ENCODE measurements at regions not wholly inside any gene's neighbourhood (a gene's known extent, or its start where the extent isn't known, plus 50 kb on each side); places are given as distances from the start of the nearest gene placed in this dataset.

GRCh38 chr1:222454782-222455181 is 93.1 kb downstream of the HHIPL2 start (continued):
- TF ChIP-seq, protein P1, sequence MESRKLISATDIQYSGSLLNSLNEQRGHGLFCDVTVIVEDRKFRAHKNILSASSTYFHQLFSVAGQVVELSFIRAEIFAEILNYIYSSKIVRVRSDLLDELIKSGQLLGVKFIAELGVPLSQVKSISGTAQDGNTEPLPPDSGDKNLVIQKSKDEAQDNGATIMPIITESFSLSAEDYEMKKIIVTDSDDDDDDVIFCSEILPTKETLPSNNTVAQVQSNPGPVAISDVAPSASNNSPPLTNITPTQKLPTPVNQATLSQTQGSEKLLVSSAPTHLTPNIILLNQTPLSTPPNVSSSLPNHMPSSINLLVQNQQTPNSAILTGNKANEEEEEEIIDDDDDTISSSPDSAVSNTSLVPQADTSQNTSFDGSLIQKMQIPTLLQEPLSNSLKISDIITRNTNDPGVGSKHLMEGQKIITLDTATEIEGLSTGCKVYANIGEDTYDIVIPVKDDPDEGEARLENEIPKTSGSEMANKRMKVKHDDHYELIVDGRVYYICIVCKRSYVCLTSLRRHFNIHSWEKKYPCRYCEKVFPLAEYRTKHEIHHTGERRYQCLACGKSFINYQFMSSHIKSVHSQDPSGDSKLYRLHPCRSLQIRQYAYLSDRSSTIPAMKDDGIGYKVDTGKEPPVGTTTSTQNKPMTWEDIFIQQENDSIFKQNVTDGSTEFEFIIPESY (IDR thresholded peaks at IDR 0.05; ENCODE audit: extremely low read depth, insufficient replicate concordance, low read length), result no peak

DNA sequence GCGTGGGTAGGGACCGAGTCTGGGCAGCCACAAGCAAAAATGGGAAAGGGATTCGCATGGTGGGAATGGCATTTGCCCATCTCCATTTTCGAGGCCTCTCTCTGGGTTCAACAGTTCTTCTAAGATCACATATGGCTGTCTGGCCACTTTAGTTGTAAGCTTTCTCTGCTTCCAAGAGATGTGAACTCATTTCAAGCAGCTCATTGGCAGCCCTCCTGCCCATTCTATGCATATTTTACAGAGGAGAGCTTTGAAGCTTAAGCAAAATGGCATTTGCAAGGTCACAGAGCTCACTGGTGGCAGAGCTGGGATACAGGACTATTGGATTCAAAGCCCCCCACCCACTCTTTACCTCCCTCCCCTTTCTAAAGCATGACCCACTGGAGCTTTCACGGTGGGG is 93.7 kb downstream of the HHIPL2 start:
- Histone ChIP-seq H3K27ac (ENCODE audit: low read depth, low read length) (no peak overlapping the region), H4K20me1 (ENCODE audit: insufficient read depth) (no peaks in the 10 kb centered on the region), H3K9me3 (ENCODE audit: control insufficient read depth in 1 of 2, insufficient read depth in 1 of 2, low read depth in 1 of 2, low read length in 2 of 2) (no peaks in the 10 kb centered on the region), H3K27me3 (ENCODE audit: insufficient read depth, low read length) (no peaks in the 10 kb centered on the region), H3K4me2 (ENCODE audit: low read length) (no peak overlapping the region), H3K79me2 (ENCODE audit: insufficient read depth, low read length) (no peaks in the 10 kb centered on the region), H3K36me3 (ENCODE audit: control insufficient read depth in 1 of 2, insufficient read depth in 2 of 2, low read length in 2 of 2) (no peaks in the 10 kb centered on the region), H3K9me2 (ENCODE audit: insufficient read depth) (no peaks in the 10 kb centered on the region), H2AFZ (ENCODE audit: low read depth, low read length, poor library complexity, severe bottlenecking) (no peak overlapping the region), H3K9ac (ENCODE audit: low read length) (no peak overlapping the region), H3K4me3 (replicated peaks in 1 of 2; ENCODE audit: low read depth in 1 of 2, low read length in 2 of 2) (no peak overlapping the region), H3K4me1 (ENCODE audit: control insufficient read depth in 1 of 2, insufficient read depth in 2 of 2, low read length in 2 of 2) (peaks cover 0 to 5% of the 10 kb centered on the region in 2 experiments; a peak in 1 of 4 replicates)
- TF ChIP-seq, protein P2, sequence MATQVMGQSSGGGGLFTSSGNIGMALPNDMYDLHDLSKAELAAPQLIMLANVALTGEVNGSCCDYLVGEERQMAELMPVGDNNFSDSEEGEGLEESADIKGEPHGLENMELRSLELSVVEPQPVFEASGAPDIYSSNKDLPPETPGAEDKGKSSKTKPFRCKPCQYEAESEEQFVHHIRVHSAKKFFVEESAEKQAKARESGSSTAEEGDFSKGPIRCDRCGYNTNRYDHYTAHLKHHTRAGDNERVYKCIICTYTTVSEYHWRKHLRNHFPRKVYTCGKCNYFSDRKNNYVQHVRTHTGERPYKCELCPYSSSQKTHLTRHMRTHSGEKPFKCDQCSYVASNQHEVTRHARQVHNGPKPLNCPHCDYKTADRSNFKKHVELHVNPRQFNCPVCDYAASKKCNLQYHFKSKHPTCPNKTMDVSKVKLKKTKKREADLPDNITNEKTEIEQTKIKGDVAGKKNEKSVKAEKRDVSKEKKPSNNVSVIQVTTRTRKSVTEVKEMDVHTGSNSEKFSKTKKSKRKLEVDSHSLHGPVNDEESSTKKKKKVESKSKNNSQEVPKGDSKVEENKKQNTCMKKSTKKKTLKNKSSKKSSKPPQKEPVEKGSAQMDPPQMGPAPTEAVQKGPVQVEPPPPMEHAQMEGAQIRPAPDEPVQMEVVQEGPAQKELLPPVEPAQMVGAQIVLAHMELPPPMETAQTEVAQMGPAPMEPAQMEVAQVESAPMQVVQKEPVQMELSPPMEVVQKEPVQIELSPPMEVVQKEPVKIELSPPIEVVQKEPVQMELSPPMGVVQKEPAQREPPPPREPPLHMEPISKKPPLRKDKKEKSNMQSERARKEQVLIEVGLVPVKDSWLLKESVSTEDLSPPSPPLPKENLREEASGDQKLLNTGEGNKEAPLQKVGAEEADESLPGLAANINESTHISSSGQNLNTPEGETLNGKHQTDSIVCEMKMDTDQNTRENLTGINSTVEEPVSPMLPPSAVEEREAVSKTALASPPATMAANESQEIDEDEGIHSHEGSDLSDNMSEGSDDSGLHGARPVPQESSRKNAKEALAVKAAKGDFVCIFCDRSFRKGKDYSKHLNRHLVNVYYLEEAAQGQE (IDR thresholded peaks at IDR 0.05; ENCODE audit: low read depth), result no peak
- no peak for TF ChIP-seq EZH2phosphoT487 (IDR thresholded peaks at IDR 0.05; ENCODE audit: borderline replicate concordance)
- TF ChIP-seq ELF1 (IDR thresholded peaks at IDR 0.05; ENCODE audit: borderline replicate concordance, low read depth), result no peak
- no peak for TF ChIP-seq RAD21 (IDR thresholded peaks at IDR 0.05; ENCODE audit: low read depth)
- ATAC-seq (no peak), DNase-seq (ENCODE audit: low read depth, low spot score) (no peak)
- ChIA-PET RAD21 (ENCODE audit: low non-redundant PET in 1 of 2, low total read pairs in 2 of 2, uncharacterized antibody in 2 of 2, unreplicated experiment in 2 of 2) (no interaction called here), CTCF (interaction anchor here (1.2 to 2.6 kb wide), 10 partner anchors 9 to 1575 kb away, joined by 3 to 25 read pairs (median 10); partner anchors contain the start of gene HLX), POLR2A (no interaction called here)
- BruUV-seq (replicated peaks), result no TSS peak
- intact Hi-C loops (cut with micrococcal nuclease), result loop anchor here (2.0 to 10.0 kb wide), 4 partner anchors 469 to 1643 kb away; partner anchors contain the start of gene HLX

Data from HCT116 (cell line).